ENCODE measurements at regions not wholly inside any gene's neighbourhood (a gene's known extent, or its start where the extent isn't known, plus 50 kb on each side); places are given as distances from the start of the nearest gene placed in this dataset.

- POLR2A ChIA-PET, result no interaction called here
- WGBS (ENCODE audit: insufficient coverage), result 100% methylated on average over 1 of the region's 5 CpGs
Measured at GRCh38 chr5:174668349-174668748, 56.0 kb upstream of the MSX2 start.

More at GRCh38 chr5:174668349-174668748, 56.0 kb upstream of the MSX2 start:
- Histone ChIP-seq H3K36me3 (ENCODE audit: control insufficient read depth in 4 of 4, insufficient read depth in 4 of 4, low read length in 3 of 4) (no peaks in the 10 kb centered on the region), H3K27me3 (replicated peaks in 2 of 5; ENCODE audit: control insufficient read depth in 4 of 5, insufficient read depth in 5 of 5, low read length in 4 of 5) (peaks cover 0 to 5% (median 0%) of the 10 kb centered on the region in 5 experiments), H3K9me3 (ENCODE audit: control extremely low read depth in 1 of 5, control insufficient read depth in 4 of 5, insufficient read depth in 2 of 5, low read depth in 1 of 5, low read length in 4 of 5) (peaks cover 0 to 11% (median 1%) of the 10 kb centered on the region in 5 experiments), H3K4me3 (ENCODE audit: control insufficient read depth in 1 of 7, extremely low read depth in 1 of 7, insufficient read depth in 4 of 7, low read depth in 2 of 7, low read length in 6 of 7) (no peak overlapping the region), H3K4me1 (ENCODE audit: control extremely low read depth in 1 of 4, control insufficient read depth in 4 of 4, insufficient read depth in 4 of 4, low read length in 3 of 4) (no peaks in the 10 kb centered on the region), H3K27ac (ENCODE audit: insufficient read depth in 1 of 2, low read depth in 1 of 2, low read length in 2 of 2, poor library complexity in 1 of 2, severe bottlenecking in 2 of 2) (no peak overlapping the region)
- no peak for DNase-seq
- CTCF ChIA-PET, result no interaction called here

Measured in common myeloid progenitor, CD34-positive (primary cell).